Ectodermal cell (in vitro differentiated cells): ENCODE measurements at regions not wholly inside any gene's neighbourhood (a gene's known extent, or its start where the extent isn't known, plus 50 kb on each side); places are given as distances from the start of the nearest gene placed in this dataset.

Experiments used
- H3K27ac ChIP-seq: 2 replicates; pipeline ENCODE4 v1.7.0; 2013; ENCODE audit warnings: mild to moderate bottlenecking, low read depth, low read length; ENCODE audit not compliant: insufficient read depth, poor library complexity, severe bottlenecking
- H3K27me3 ChIP-seq: 2 replicates; pipeline ENCODE4 v1.7.0; 2013; ENCODE audit warnings: mild to moderate bottlenecking, low read length; ENCODE audit not compliant: insufficient read depth, control insufficient read depth, poor library complexity, severe bottlenecking
- H3K36me3 ChIP-seq: one replicate; pipeline ENCODE4 v1.7.0; 2013; ENCODE audit warnings: low read length; ENCODE audit not compliant: control insufficient read depth, insufficient read depth
- H3K4me1 ChIP-seq: one replicate; pipeline ENCODE4 v1.7.0; 2013; ENCODE audit warnings: low read length; ENCODE audit not compliant: control insufficient read depth, insufficient read depth
- H3K4me3 ChIP-seq: 2 replicates; pipeline ENCODE4 v1.7.0; 2013; ENCODE audit warnings: low read depth, low read length, control low read depth; ENCODE audit not compliant: insufficient read depth
- H3K9me3 ChIP-seq: 2 replicates; pipeline ENCODE4 v1.7.0; 2013; ENCODE audit warnings: mild to moderate bottlenecking, low read length, moderate library complexity; ENCODE audit not compliant: control insufficient read depth
- WGBS, 2 experiments: methylation state at CpG; one replicate each; pipeline ENCODE4 v1.1.7; 2013; ENCODE audit warnings: missing lambda C conversion rate in 2 of 2; 5-methylcytosine and 5-hydroxymethylcytosine counted together

- Histone ChIP-seq H3K4me1 (no peaks in the 10 kb centered on the region), H3K27ac (no peak overlapping the region), H3K27me3 (no peaks in the 10 kb centered on the region), H3K9me3 (no peaks in the 10 kb centered on the region), H3K4me3 (no peak overlapping the region), H3K36me3 (no peaks in the 10 kb centered on the region)
- WGBS, 2 experiments: 90 to 92% methylated on average over 2 of the region's 2 CpGs
These were observed 198.5 kb upstream of the TARS1 start for GRCh38 chr5:33242277-33242676.

DNA sequence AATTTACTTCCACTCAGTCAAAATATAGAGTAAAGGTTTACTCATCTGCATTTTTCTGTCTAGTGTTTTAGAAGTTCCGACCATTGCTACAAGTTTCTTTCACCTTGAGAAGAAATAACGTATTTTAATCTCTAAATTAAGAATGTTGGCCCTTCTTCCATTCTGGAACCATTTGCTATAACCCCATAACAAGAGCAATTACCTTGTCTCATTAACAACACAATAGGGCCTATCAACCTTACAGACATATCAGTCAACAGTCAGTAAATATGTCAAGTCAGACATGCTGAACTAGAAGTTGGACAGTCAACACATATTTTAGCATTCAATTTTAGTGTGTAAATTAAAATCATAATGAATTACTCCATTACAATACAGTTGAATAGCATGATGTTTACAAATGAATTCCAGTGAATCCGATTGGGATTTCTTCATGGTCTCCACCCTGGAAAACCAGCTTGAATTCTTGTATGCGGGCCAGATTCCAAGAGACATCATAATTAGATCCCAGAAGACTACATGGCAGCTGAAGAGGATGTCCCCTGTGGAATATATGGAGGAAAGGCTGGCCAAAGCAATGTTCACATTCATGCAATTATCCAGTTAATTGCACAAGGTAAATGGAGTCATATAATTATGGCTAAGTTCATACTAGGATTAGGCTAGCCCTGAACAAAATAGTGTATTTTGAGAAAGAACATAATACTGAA lies 196.2 kb upstream of the TARS1 start:
- Histone ChIP-seq H3K9me3 (no peaks in the 10 kb centered on the region), H3K4me1 (no peaks in the 10 kb centered on the region), H3K4me3 (no peak overlapping the region), H3K27me3 (no peaks in the 10 kb centered on the region), H3K36me3 (no peaks in the 10 kb centered on the region), H3K27ac (no peak overlapping the region)
- WGBS, 2 experiments: 92 to 99% methylated on average over 4 of the region's 4 CpGs

DNA sequence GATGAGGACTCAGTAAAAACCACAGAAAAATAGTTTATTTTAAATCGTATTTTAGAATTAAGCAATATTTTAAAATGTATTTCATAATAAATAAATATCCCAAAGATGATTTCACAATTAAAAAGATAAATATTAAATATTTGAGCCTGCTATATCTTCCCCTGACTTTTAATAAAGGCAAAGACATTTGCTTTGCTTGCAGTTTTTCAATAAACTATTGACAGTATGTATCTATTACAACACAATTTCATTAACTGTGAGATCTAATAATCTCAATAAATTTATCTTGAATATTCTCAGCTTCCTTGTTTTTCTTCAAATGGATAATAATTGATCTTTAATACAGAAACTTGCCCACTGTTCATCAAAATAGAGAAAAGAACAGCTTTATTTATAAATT lies 186.2 kb upstream of the TARS1 start:
- no peaks in the 10 kb centered on the region for H3K36me3 ChIP-seq
- H3K27ac ChIP-seq: no peak overlapping the region
- no peaks in the 10 kb centered on the region for H3K4me1 ChIP-seq
- no peaks in the 10 kb centered on the region for H3K27me3 ChIP-seq
- WGBS, 2 experiments: no CpG with 5 or more reads among the region's 1 CpG
- H3K9me3 ChIP-seq: no peaks in the 10 kb centered on the region
- H3K4me3 ChIP-seq: no peak overlapping the region

DNA sequence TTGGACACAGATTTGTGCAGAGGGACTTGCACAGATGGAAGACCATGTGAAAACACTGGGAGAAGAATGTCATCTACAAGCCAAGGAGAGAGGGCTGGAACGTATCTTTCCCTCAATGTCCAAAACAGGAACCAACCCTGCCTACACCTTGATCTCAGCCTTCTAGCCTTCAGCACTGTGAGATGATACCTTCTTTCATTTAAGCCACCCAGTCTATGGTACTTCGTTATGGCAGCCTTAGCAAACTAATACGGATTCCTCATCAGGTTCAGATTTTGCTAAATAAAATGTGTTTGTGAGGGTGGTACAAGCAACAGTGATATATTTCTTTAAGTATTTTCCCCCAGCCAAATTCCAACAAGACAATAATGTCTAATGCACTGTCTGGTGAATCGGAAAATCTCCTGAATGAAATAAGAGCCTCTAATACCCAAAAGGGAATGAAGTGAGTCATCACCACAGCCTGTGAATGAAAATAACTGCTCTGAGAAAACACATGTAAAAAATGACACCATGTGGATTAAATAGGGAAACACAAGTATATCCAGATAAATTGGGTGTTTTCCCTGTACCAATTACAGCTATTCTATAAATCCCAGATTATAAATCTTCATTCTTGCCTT lies 182.8 kb upstream of the TARS1 start:
- Histone ChIP-seq H3K4me1 (no peaks in the 10 kb centered on the region), H3K9me3 (no peaks in the 10 kb centered on the region), H3K4me3 (no peak overlapping the region), H3K36me3 (no peaks in the 10 kb centered on the region), H3K27me3 (no peaks in the 10 kb centered on the region), H3K27ac (no peak overlapping the region)
- WGBS, 2 experiments: 90 to 92% methylated on average over 4 of the region's 4 CpGs

DNA sequence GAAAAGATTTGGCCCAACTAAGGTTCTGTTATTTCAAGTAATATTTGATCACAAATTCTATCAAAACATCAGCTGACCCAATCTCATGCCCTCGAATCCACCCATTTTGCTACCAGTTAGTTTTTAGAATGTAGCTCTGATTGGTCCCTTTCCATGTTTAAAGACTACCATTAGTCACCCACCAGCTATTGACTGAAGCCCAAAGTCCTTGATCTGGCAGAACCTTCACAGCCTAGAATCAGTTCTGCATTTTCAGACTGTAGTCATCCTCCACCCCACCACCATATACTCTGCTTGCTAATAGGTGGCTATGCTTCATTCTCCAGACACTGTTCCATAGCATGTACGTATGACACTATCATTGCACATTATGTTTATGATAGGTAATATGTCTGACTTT lies 182.2 kb upstream of the TARS1 start:
- WGBS, 2 experiments: 88 to 96% methylated on average over 1 to 2 of the region's 2 CpGs
- H3K27me3 ChIP-seq: no peaks in the 10 kb centered on the region
- H3K36me3 ChIP-seq: no peaks in the 10 kb centered on the region
- no peak overlapping the region for H3K4me3 ChIP-seq
- H3K4me1 ChIP-seq: no peaks in the 10 kb centered on the region
- H3K9me3 ChIP-seq: no peaks in the 10 kb centered on the region
- no peak overlapping the region for H3K27ac ChIP-seq

DNA sequence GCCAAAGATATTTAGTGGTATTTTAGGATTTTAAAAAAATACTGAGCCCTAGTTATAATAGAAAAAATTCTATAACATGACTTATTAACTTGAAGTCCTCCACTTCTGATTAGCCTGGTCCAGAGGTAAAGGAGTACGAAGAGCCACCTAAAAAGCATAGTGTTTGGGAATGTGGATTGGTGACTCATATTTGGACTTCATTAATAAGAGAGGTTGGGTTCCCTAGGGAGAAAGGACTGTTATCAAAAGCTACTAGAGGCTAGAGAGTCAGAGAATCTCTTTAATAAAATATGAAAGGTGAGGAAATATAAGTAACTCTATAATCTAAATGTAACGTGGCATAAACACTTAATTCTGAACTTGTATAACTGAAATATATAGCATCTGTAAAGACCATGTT lies 180.7 kb upstream of the TARS1 start:
- WGBS, 2 experiments: 88 to 96% methylated on average over 1 of the region's 2 CpGs
- no peaks in the 10 kb centered on the region for H3K36me3 ChIP-seq
- no peaks in the 10 kb centered on the region for H3K9me3 ChIP-seq
- no peak overlapping the region for H3K4me3 ChIP-seq
- H3K27ac ChIP-seq: no peak overlapping the region
- H3K27me3 ChIP-seq: no peaks in the 10 kb centered on the region
- H3K4me1 ChIP-seq: no peaks in the 10 kb centered on the region

- Histone ChIP-seq H3K9me3 (no peaks in the 10 kb centered on the region), H3K4me1 (no peaks in the 10 kb centered on the region), H3K4me3 (no peak overlapping the region), H3K27me3 (no peaks in the 10 kb centered on the region), H3K27ac (no peak overlapping the region), H3K36me3 (no peaks in the 10 kb centered on the region)
- 94% methylated on average over 2 of the region's 2 CpGs; no CpG with 5 or more reads in 1 of the 2 experiments for WGBS, 2 experiments
These were observed 179.5 kb upstream of the TARS1 start for GRCh38 chr5:33261305-33261704.

- WGBS, 2 experiments: 80 to 100% methylated on average over 1 to 2 of the region's 2 CpGs
- no peaks in the 10 kb centered on the region for H3K9me3 ChIP-seq
- H3K4me3 ChIP-seq: no peak overlapping the region
- no peaks in the 10 kb centered on the region for H3K4me1 ChIP-seq
- no peaks in the 10 kb centered on the region for H3K27me3 ChIP-seq
- H3K27ac ChIP-seq: no peak overlapping the region
- H3K36me3 ChIP-seq: no peaks in the 10 kb centered on the region
These were observed 179.0 kb upstream of the TARS1 start for GRCh38 chr5:33261747-33262146.

GRCh38 chr5:33267801-33268200 lies 173.0 kb upstream of the TARS1 start:
- Histone ChIP-seq H3K27me3 (no peaks in the 10 kb centered on the region), H3K4me3 (no peak overlapping the region), H3K36me3 (no peaks in the 10 kb centered on the region), H3K9me3 (no peaks in the 10 kb centered on the region), H3K27ac (no peak overlapping the region), H3K4me1 (peaks cover 8% of the 10 kb centered on the region)
- WGBS, 2 experiments: 100% methylated on average over 1 of the region's 1 CpG

GRCh38 chr5:33268374-33268773 lies 172.4 kb upstream of the TARS1 start:
- H3K36me3 ChIP-seq: no peaks in the 10 kb centered on the region
- no peak overlapping the region for H3K27ac ChIP-seq
- peaks cover 8% of the 10 kb centered on the region for H3K4me1 ChIP-seq
- no peaks in the 10 kb centered on the region for H3K27me3 ChIP-seq
- H3K9me3 ChIP-seq: no peaks in the 10 kb centered on the region
- 85% methylated on average over 4 of the region's 4 CpGs for WGBS, 2 experiments
- no peak overlapping the region for H3K4me3 ChIP-seq
